Sigmoid colon (tissue), 4 donors: ENCODE measurements at regions not wholly inside any gene's neighbourhood (a gene's known extent, or its start where the extent isn't known, plus 50 kb on each side); places are given as distances from the start of the nearest gene placed in this dataset.

Source experiments
- CTCF ChIP-seq, 4 experiments: fragments of 450-650 bp in 3 of 4; fragments of 200-600 bp in 1 of 4; IDR thresholded peaks; one replicate each; pipeline ENCODE4 v1.5.1; 2016 to 2019; ENCODE audit warnings: antibody characterized with exemption in 4 of 4, mild to moderate bottlenecking in 3 of 4, moderate library complexity in 2 of 4
- POLR2A ChIP-seq, 2 donors: fragments of 450-650 bp; IDR thresholded peaks; one replicate each; pipeline ENCODE4 v1.6.1; 2016; ENCODE audit warnings: antibody characterized with exemption in 2 of 2, mild to moderate bottlenecking in 2 of 2, moderate library complexity in 2 of 2
- POLR2AphosphoS5 ChIP-seq, 4 donors: sonication (generic); formaldehyde crosslinking; IDR thresholded peaks; one replicate each; pipeline ENCODE4 v1.6.1; 2017; ENCODE audit warnings: antibody characterized with exemption in 4 of 4

GRCh38 chr5:138660051-138660572 lies 84.9 kb upstream of the HSPA9 start:
- TF ChIP-seq POLR2A (IDR thresholded peaks at IDR 0.05), result no peak
- TF ChIP-seq CTCF (IDR thresholded peaks at IDR 0.05), result no peak
- TF ChIP-seq POLR2AphosphoS5 (IDR thresholded peaks at IDR 0.05), result no peak
